Stimulated activated CD8-positive, alpha-beta memory T cell treated with anti-CD3 and anti-CD28 coated beads, Interleukin-4, amount 100 ng/mL, for 4 hours (primary cell): ENCODE measurements at regions not wholly inside any gene's neighbourhood (a gene's known extent, or its start where the extent isn't known, plus 50 kb on each side); places are given as distances from the start of the nearest gene placed in this dataset.
"Not testable (repeated sequence)": the region's sequence is repeated elsewhere in the genome, so short reads cannot be mapped to it uniquely, and the experiment has no call there.

Experiments used
- DNase-seq, 2 donors: peaks; one replicate each; pipeline ENCODE4 v3.0.0-alpha.2; 2020; ENCODE audit warnings: low read depth in 2 of 2, low spot score in 1 of 2

- DNase-seq = no peak
Measured at GRCh38 chr7:10418985-10419384, 554.7 kb upstream of the PHF14 start.

- no peak for DNase-seq
Measured at GRCh38 chr7:10429031-10429430, 544.6 kb upstream of the PHF14 start.

- no peak for DNase-seq
Measured at GRCh38 chr7:10429511-10429910, 544.2 kb upstream of the PHF14 start.

GRCh38 chr7:10436302-10436701 lies 537.4 kb upstream of the PHF14 start:
- DNase-seq = no peak

- DNase-seq = no peak
Measured at GRCh38 chr7:10439027-10439426, 534.6 kb upstream of the PHF14 start.

GRCh38 chr7:10455936-10456335 lies 517.7 kb upstream of the PHF14 start:
- DNase-seq = no peak

GRCh38 chr7:10460474-10460873 lies 513.2 kb upstream of the PHF14 start:
- DNase-seq = no peak

GRCh38 chr7:10463701-10464100 lies 510.0 kb upstream of the PHF14 start:
- no peak for DNase-seq

GRCh38 chr7:10465536-10465935 lies 508.1 kb upstream of the PHF14 start:
- DNase-seq = not testable (repeated sequence)

- no peak for DNase-seq
Measured at GRCh38 chr7:10468908-10469307, 504.8 kb upstream of the PHF14 start.

GRCh38 chr7:10469476-10469875 lies 504.2 kb upstream of the PHF14 start:
- DNase-seq = no peak

- no peak for DNase-seq
Measured at GRCh38 chr7:10471280-10472058, 502.2 kb upstream of the PHF14 start.

GRCh38 chr7:10472115-10472514 lies 501.6 kb upstream of the PHF14 start:
- no peak for DNase-seq

- no peak for DNase-seq
Measured at GRCh38 chr7:10473569-10473968, 500.1 kb upstream of the PHF14 start.

GRCh38 chr7:10474048-10474447 lies 499.6 kb upstream of the PHF14 start:
- no peak for DNase-seq

- no peak for DNase-seq
Measured at GRCh38 chr7:10475940-10476641, 497.6 kb upstream of the PHF14 start.

- no peak for DNase-seq
Measured at GRCh38 chr7:10476642-10477041, 497.0 kb upstream of the PHF14 start.

- no peak for DNase-seq
Measured at GRCh38 chr7:10483671-10484070, 490.0 kb upstream of the PHF14 start.

GRCh38 chr7:10484767-10485166 lies 488.9 kb upstream of the PHF14 start:
- no peak for DNase-seq

- DNase-seq = not testable (repeated sequence)
Measured at GRCh38 chr7:10501206-10501884, 472.3 kb upstream of the PHF14 start.

- no peak for DNase-seq
Measured at GRCh38 chr7:10507032-10507431, 466.6 kb upstream of the PHF14 start.

GRCh38 chr7:10521306-10521705 lies 452.4 kb upstream of the PHF14 start:
- DNase-seq = no peak
